Upper lobe of left lung (tissue), 4 donors: ENCODE measurements at regions not wholly inside any gene's neighbourhood (a gene's known extent, or its start where the extent isn't known, plus 50 kb on each side); places are given as distances from the start of the nearest gene placed in this dataset.

Experiments used
- CTCF ChIP-seq, 6 experiments: fragments of 450-650 bp in 4 of 6; fragments of 200-600 bp in 2 of 6; sonication (generic) in 2 of 6; IDR thresholded peaks; one replicate each; pipeline ENCODE4 v1.5.1; 2016 to 2019; ENCODE audit warnings: antibody characterized with exemption in 6 of 6
- POLR2A ChIP-seq, 4 donors: fragments of 450-650 bp; IDR thresholded peaks; one replicate each; pipeline ENCODE4 v1.5.1; 2016 to 2017; ENCODE audit warnings: antibody characterized with exemption in 4 of 4, mild to moderate bottlenecking in 2 of 4

GRCh38 chr4:112979881-112980421, 69.5 kb upstream of the ANK2 start:
- TF ChIP-seq POLR2A (IDR thresholded peaks at IDR 0.05) (no peak), CTCF (IDR thresholded peaks at IDR 0.05) (no peak)
